Left lung (tissue), 4 donors: ENCODE measurements at regions not wholly inside any gene's neighbourhood (a gene's known extent, or its start where the extent isn't known, plus 50 kb on each side); places are given as distances from the start of the nearest gene placed in this dataset.
A peak's percentile ranks its signal among the peaks of the same experiment; 100 is the strongest.

Source experiments
- ATAC-seq: fragments of 200-7000 bp; cut with Tn5 transposase; one replicate; pipeline ENCODE4 v1.9.1; 2020; ENCODE audit warnings: moderate library complexity
- DNase-seq, 4 donors: peaks; one replicate each; pipeline ENCODE4 v3.0.0-alpha.2; 2013 to 2020
- H3K27ac ChIP-seq, 2 donors: fragments of 200-600 bp; sonication (generic) in 1 of 2; one replicate each; pipeline versions ENCODE4 v1.5.0 to v1.8.0; 2020 to 2021
- H3K27me3 ChIP-seq, 2 donors: fragments of 200-600 bp; sonication (generic) in 1 of 2; one replicate each; pipeline versions ENCODE4 v1.5.0 to v1.8.0; 2020 to 2021
- H3K36me3 ChIP-seq, 2 donors: fragments of 200-600 bp; sonication (generic) in 1 of 2; one replicate each; pipeline versions ENCODE4 v1.5.0 to v1.8.0; 2020 to 2021
- H3K4me1 ChIP-seq, 2 donors: fragments of 200-600 bp; one replicate each; pipeline ENCODE4 v1.8.0; 2021
- H3K4me3 ChIP-seq, 2 donors: fragments of 200-600 bp; sonication (generic) in 1 of 2; one replicate each; pipeline versions ENCODE4 v1.5.0 to v1.8.0; 2020 to 2021; ENCODE audit warnings: mild to moderate bottlenecking in 1 of 2
- H3K9me3 ChIP-seq, 2 donors: fragments of 200-600 bp; sonication (generic) in 1 of 2; one replicate each; pipeline versions ENCODE4 v1.5.0 to v1.8.0; 2020 to 2021
- intact Hi-C, 2 donors: fragments of 100-400 bp; cut with DNase I; formaldehyde crosslinking; loops; one replicate each; pipeline versions ENCODE4 v1.11.2 to v1.14.2; 2022
- TF ChIP-seq, protein P1 (sequence below), 2 donors: fragments of 200-600 bp; sonication (generic) in 1 of 2; IDR thresholded peaks; one replicate each; pipeline versions ENCODE4 v1.5.0 to v1.8.0; 2021; ENCODE audit warnings: antibody characterized with exemption in 2 of 2
- donor health status: DM: no; HTN: yes; CAD: no.
- donor health status: DM: no; HTN: no; CAD: no.

DNA sequence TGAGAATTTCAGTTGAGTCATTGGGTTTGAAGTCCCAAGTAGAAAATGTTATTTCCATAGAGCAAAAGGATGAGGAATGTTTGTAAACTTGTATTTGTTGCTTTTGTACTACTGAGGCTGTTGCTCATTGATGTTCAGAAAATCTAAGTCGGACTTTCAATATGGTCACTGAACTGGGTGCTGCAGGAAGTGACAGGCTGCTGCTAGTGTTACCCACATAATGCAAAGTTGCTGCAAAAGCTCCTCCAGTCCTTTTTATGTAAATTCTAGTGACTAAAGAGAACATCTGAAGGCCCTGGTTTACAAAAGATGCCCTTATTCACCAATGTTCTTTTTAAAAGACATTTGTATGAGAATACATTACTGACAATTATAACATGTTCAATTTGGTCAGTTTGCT lies 131.1 kb upstream of the FAM98A start:
- H3K4me1 ChIP-seq, result no peaks in the 10 kb centered on the region
- no peaks in the 10 kb centered on the region for H3K36me3 ChIP-seq
- no peak overlapping the region for H3K4me3 ChIP-seq
- H3K9me3 ChIP-seq, result peaks cover 0 to 7% of the 10 kb centered on the region in 2 donors
- TF ChIP-seq, protein P1, sequence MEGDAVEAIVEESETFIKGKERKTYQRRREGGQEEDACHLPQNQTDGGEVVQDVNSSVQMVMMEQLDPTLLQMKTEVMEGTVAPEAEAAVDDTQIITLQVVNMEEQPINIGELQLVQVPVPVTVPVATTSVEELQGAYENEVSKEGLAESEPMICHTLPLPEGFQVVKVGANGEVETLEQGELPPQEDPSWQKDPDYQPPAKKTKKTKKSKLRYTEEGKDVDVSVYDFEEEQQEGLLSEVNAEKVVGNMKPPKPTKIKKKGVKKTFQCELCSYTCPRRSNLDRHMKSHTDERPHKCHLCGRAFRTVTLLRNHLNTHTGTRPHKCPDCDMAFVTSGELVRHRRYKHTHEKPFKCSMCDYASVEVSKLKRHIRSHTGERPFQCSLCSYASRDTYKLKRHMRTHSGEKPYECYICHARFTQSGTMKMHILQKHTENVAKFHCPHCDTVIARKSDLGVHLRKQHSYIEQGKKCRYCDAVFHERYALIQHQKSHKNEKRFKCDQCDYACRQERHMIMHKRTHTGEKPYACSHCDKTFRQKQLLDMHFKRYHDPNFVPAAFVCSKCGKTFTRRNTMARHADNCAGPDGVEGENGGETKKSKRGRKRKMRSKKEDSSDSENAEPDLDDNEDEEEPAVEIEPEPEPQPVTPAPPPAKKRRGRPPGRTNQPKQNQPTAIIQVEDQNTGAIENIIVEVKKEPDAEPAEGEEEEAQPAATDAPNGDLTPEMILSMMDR (IDR thresholded peaks at IDR 0.05), result no peak
- intact Hi-C loops, result no loop called here
- H3K27me3 ChIP-seq, result no peaks in the 10 kb centered on the region
- ATAC-seq, result no peak
- no peak for DNase-seq
- no peak overlapping the region for H3K27ac ChIP-seq

DNA sequence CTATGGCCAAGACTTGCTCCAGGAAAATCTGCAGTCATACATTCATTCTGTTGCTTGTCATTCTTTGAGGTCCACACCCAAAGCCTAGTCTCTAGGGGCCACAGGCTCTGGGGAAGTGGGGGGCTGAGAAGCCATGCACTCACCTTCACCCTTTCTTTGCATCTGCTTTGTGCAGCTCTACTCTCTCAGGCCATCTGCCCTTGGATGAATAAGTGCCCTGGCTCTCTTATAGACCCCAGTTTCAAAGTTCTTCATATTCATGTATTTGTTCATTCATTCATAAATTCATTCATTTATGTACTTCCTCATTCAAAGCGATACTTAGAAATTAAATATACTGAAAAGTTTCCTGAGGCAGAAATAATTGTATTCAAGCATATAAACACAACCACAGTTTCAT lies 130.3 kb upstream of the FAM98A start:
- H3K36me3 ChIP-seq, result no peaks in the 10 kb centered on the region
- no peak for DNase-seq
- no peak overlapping the region for H3K27ac ChIP-seq
- ATAC-seq, result no peak
- intact Hi-C loops, result no loop called here
- H3K4me1 ChIP-seq, result no peaks in the 10 kb centered on the region
- no peak overlapping the region for H3K4me3 ChIP-seq
- no peaks in the 10 kb centered on the region for H3K27me3 ChIP-seq
- TF ChIP-seq, protein P1 (IDR thresholded peaks at IDR 0.05), result no peak
- peaks cover 0 to 7% of the 10 kb centered on the region in 2 donors for H3K9me3 ChIP-seq

DNA sequence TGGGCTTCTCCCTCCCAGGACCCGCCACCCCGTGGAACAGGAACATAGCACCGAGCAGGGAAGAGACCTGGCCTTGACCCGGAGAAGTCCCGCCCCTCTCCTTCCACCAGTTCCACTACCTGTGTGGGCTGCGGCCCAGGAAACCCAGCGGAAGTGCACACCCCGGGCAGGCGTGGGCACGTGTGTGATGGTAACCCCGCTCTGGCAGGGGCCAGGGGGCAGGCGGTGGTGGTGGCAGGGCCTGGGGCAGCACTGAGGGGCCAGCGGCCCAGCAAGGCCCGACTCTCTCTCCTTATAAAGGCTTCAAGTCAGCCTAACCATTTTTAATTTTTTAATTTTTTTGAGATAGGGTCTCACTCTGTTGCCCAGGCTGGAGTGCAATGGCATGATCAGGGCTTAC lies 129.0 kb upstream of the FAM98A start:
- no peaks in the 10 kb centered on the region for H3K4me1 ChIP-seq
- peaks cover 0 to 7% of the 10 kb centered on the region in 2 donors for H3K9me3 ChIP-seq
- H3K27me3 ChIP-seq, result no peaks in the 10 kb centered on the region
- DNase-seq (peak in 1 of 4 donors; percentile 76), ATAC-seq (no peak)
- H3K27ac ChIP-seq, result no peak overlapping the region
- no peaks in the 10 kb centered on the region for H3K36me3 ChIP-seq
- TF ChIP-seq, protein P1 (IDR thresholded peaks at IDR 0.05), result no peak
- intact Hi-C loops, result no loop called here
- H3K4me3 ChIP-seq, result no peak overlapping the region

DNA sequence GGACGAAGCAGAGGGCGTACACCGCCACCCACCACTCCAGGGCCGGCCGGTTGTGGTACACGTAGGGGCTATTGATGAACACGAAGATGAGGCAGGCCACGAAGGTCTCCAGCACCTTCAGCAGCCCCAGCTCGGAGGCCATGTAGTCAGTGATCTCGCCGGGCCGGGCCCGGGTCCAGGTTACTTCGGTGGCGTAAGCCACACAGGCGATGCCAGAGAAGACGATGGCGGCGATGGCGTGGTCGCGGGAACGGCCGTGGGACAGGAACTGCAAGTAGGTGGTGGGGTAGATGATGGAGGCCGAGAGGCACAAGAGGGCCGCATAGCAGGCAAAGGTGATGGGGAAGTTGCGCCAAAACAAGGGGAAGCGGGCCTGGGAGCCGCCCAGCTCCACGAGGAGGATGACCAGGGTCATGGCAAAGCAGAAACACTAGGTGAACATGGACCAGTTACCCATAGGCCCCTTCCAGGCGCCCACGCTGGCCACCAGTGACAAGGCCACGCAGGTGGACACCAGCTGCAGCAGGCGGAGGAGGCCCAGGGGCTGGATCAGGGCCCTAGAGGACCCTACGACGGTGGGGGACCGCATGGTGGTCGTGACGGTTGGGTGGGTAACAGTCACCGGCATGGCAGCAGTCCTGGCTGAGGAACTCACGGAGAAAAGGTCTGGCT lies 128.4 kb upstream of the FAM98A start:
- Histone ChIP-seq H3K4me3 (no peak overlapping the region), H3K27me3 (no peaks in the 10 kb centered on the region), H3K36me3 (no peaks in the 10 kb centered on the region), H3K27ac (no peak overlapping the region), H3K9me3 (peaks cover 0 to 5% of the 10 kb centered on the region in 2 donors), H3K4me1 (no peaks in the 10 kb centered on the region)
- ATAC-seq (no peak), DNase-seq (peak in 1 of 4 donors; percentile 80)
- TF ChIP-seq, protein P1 (IDR thresholded peaks at IDR 0.05), result no peak
- intact Hi-C loops, result no loop called here

DNA sequence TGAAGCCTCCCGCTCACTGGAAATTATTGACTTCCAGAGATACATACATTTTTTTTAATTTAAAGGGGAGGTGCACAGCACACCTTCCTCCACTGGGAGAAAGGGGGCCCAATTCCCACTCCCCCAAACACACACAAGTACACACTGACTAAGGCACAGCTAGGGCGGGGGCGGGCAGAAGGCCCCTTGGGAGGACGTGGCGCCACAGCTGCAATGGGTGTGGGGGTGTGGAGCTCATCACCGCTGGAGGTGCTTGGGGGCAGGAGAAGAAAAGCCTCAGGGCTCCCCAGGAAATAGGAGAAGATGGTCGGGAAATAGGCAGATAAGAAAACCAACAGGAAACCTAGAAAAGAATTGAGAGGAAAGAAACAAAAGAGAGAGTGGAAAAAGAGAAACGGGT lies 127.3 kb upstream of the FAM98A start:
- Histone ChIP-seq H3K36me3 (no peaks in the 10 kb centered on the region), H3K9me3 (peaks cover 0 to 5% of the 10 kb centered on the region in 2 donors), H3K4me3 (no peak overlapping the region), H3K27me3 (no peaks in the 10 kb centered on the region), H3K27ac (no peak overlapping the region), H3K4me1 (no peaks in the 10 kb centered on the region)
- ATAC-seq (no peak), DNase-seq (peak in 1 of 4 donors; percentile 32)
- TF ChIP-seq, protein P1 (IDR thresholded peaks at IDR 0.05), result no peak
- intact Hi-C loops, result no loop called here
